IMR-90 (cell line): ENCODE measurements at regions not wholly inside any gene's neighbourhood (a gene's known extent, or its start where the extent isn't known, plus 50 kb on each side); places are given as distances from the start of the nearest gene placed in this dataset.

Source experiments
- ATAC-seq: fragments of 200-7000 bp; cut with Tn5 transposase; 2 replicates; pipeline ENCODE4 v1.9.1; 2020; ENCODE audit warnings: low read depth, mild to moderate bottlenecking, moderate library complexity
- BruUV-seq: library from RNA; stranded (reverse); fragments of 400-500 nt; replicated peaks from 2 replicates; lab custom pipeline; 2021; lab: Mats Ljungman, UMichigan
- CTCF ChIA-PET: fragments of 300-600 bp; formaldehyde crosslinking; extraction: SDS; loops from one replicate; lab custom pipeline; 2021; ENCODE audit warnings: antibody characterized with exemption; lab: Yijun Ruan, JAX
- POLR2A ChIA-PET: fragments of 300-600 bp; sonication (Branson Sonifier 250); formaldehyde crosslinking; loops from one replicate; lab custom pipeline; 2022; ENCODE audit warnings: antibody characterized with exemption; ENCODE audit not compliant: unreplicated experiment; lab: Charles Lee
- DNase-seq: peaks from one replicate; pipeline ENCODE4 v3.0.0; 2013
- H2AFZ ChIP-seq: replicated peaks from 2 replicates; pipeline ENCODE3; 2013; ENCODE audit warnings: low read length, mild to moderate bottlenecking; ENCODE audit not compliant: poor library complexity
- H2AK5ac ChIP-seq: 2 replicates; pipeline ENCODE4 v1.6.1; 2013; ENCODE audit warnings: low read depth, low read length, inconsistent platforms
- H2AK9ac ChIP-seq: replicated peaks from 2 replicates; pipeline ENCODE3; 2013; ENCODE audit warnings: mild to moderate bottlenecking, low read depth, low read length, moderate library complexity; ENCODE audit not compliant: poor library complexity
- H2BK120ac ChIP-seq: 2 replicates; pipeline ENCODE4 v1.6.1; 2013; ENCODE audit warnings: low read depth, low read length, inconsistent platforms
- H2BK15ac ChIP-seq: 3 replicates; pipeline ENCODE4 v1.6.1; 2013; ENCODE audit warnings: low read depth, low read length, inconsistent platforms
- H2BK20ac ChIP-seq: 2 replicates; pipeline ENCODE4 v1.6.1; 2013; ENCODE audit warnings: low read depth, mild to moderate bottlenecking, inconsistent platforms, low read length, moderate library complexity
- H2BK5ac ChIP-seq: 2 replicates; pipeline ENCODE4 v1.6.1; 2013; ENCODE audit warnings: mild to moderate bottlenecking, low read depth, low read length, inconsistent platforms; ENCODE audit not compliant: poor library complexity, severe bottlenecking
- H3K14ac ChIP-seq: replicated peaks from 2 replicates; pipeline ENCODE4 v1.6.1; 2013; ENCODE audit warnings: low read depth, low read length, inconsistent platforms
- H3K18ac ChIP-seq: 2 replicates; pipeline ENCODE4 v1.6.1; 2013; ENCODE audit warnings: low read depth, low read length, control low read depth
- H3K23ac ChIP-seq: 2 replicates; pipeline ENCODE4 v1.6.1; 2013; ENCODE audit warnings: low read depth, low read length, inconsistent platforms
- H3K27ac ChIP-seq: 2 replicates; pipeline ENCODE4 v1.5.1; 2013; ENCODE audit warnings: mild to moderate bottlenecking, control low read depth, low read length; ENCODE audit not compliant: insufficient read depth
- H3K27me3 ChIP-seq: 2 replicates; pipeline ENCODE4 v1.6.1; 2013; ENCODE audit warnings: low read length; ENCODE audit not compliant: control insufficient read depth, insufficient read depth
- H3K36me3 ChIP-seq: 2 replicates; pipeline ENCODE4 v1.6.1; 2013; ENCODE audit warnings: low read length, mixed read lengths; ENCODE audit not compliant: control insufficient read depth, insufficient read depth
- H3K4ac ChIP-seq: 2 replicates; pipeline ENCODE4 v1.6.1; 2013; ENCODE audit warnings: low read depth, low read length, inconsistent platforms
- H3K4me1 ChIP-seq: 2 replicates; pipeline ENCODE4 v1.6.1; 2013; ENCODE audit warnings: low read length, mixed read lengths; ENCODE audit not compliant: control insufficient read depth, insufficient read depth
- H3K4me2 ChIP-seq: 2 replicates; pipeline ENCODE4 v1.6.1; 2013; ENCODE audit warnings: low read depth, mild to moderate bottlenecking, control low read depth, low read length, moderate library complexity
- H3K4me3 ChIP-seq: 2 replicates; pipeline ENCODE4 v1.5.1; 2013; ENCODE audit warnings: low read depth, mild to moderate bottlenecking, control low read depth, low read length, moderate library complexity; ENCODE audit not compliant: insufficient read depth
- H3K56ac ChIP-seq: 2 replicates; pipeline ENCODE4 v1.6.1; 2013; ENCODE audit warnings: low read length, inconsistent platforms; ENCODE audit not compliant: insufficient read depth; ENCODE audit errors: extremely low read depth
- H3K79me1 ChIP-seq, 2 experiments: 2 replicates each; pipeline ENCODE4 v1.6.1; 2013; ENCODE audit warnings: low read length in 2 of 2, inconsistent platforms in 1 of 2, low read depth in 1 of 2
- H3K9ac ChIP-seq: 2 replicates; pipeline ENCODE4 v1.6.1; 2013; ENCODE audit warnings: low read depth, low read length, control low read depth
- H3K9me1 ChIP-seq: 2 replicates; pipeline ENCODE4 v1.6.1; 2013; ENCODE audit warnings: low read length, inconsistent platforms; ENCODE audit not compliant: insufficient read depth
- H3K9me3 ChIP-seq: 2 replicates; pipeline ENCODE4 v1.6.1; 2013; ENCODE audit warnings: low read length; ENCODE audit not compliant: control insufficient read depth, insufficient read depth
- H4K20me1 ChIP-seq: 2 replicates; pipeline ENCODE4 v1.6.1; 2013; ENCODE audit warnings: low read length, inconsistent platforms; ENCODE audit not compliant: insufficient read depth
- H4K5ac ChIP-seq: 2 replicates; pipeline ENCODE4 v1.6.1; 2013; ENCODE audit warnings: mild to moderate bottlenecking, low read depth, low read length, control low read depth
- H4K8ac ChIP-seq, 2 experiments: 2 replicates each; pipeline ENCODE4 v1.6.1; 2013; ENCODE audit warnings: low read depth in 2 of 2, low read length in 2 of 2, control low read depth in 1 of 2, inconsistent platforms in 1 of 2
- H4K91ac ChIP-seq: 2 replicates; pipeline ENCODE4 v1.6.1; 2013; ENCODE audit warnings: low read depth, low read length, inconsistent platforms; ENCODE audit not compliant: insufficient read depth
- BHLHE40 ChIP-seq: fragments of 150-350 bp; IDR thresholded peaks from 2 replicates; pipeline ENCODE4 v1.6.1; 2016; ENCODE audit warnings: mild to moderate bottlenecking, low read depth, low read length
- CEBPB ChIP-seq: IDR thresholded peaks from 2 replicates; pipeline ENCODE4 v1.6.1; 2012; ENCODE audit warnings: low read depth, low read length, improper control_type of control experiment
- CHD1 ChIP-seq: IDR thresholded peaks from 2 replicates; pipeline ENCODE4 v1.6.1; 2012; ENCODE audit warnings: low read depth, low read length, improper control_type of control experiment
- CTCF ChIP-seq: conservative IDR thresholded peaks from 2 replicates; pipeline ENCODE4 v1.5.1; 2012; ENCODE audit warnings: mild to moderate bottlenecking, low read depth, low read length, improper control_type of control experiment
- ELK1 ChIP-seq: fragments of 150-350 bp; IDR thresholded peaks from 2 replicates; pipeline ENCODE4 v1.6.1; 2016; ENCODE audit warnings: low read depth, mild to moderate bottlenecking, low read length, moderate library complexity, borderline replicate concordance
- FOS ChIP-seq: fragments of 150-350 bp; IDR thresholded peaks from 2 replicates; pipeline ENCODE4 v1.6.1; 2016; ENCODE audit warnings: low read depth, low read length
- MAFK ChIP-seq: IDR thresholded peaks from 2 replicates; pipeline ENCODE4 v1.6.1; 2012; ENCODE audit warnings: low read depth, low read length, improper control_type of control experiment
- MAZ ChIP-seq: IDR thresholded peaks from 2 replicates; pipeline ENCODE4 v1.6.1; 2012; ENCODE audit warnings: low read depth, mild to moderate bottlenecking, low read length, improper control_type of control experiment, moderate library complexity, borderline replicate concordance
- MXI1 ChIP-seq: IDR thresholded peaks from 2 replicates; pipeline ENCODE4 v1.6.1; 2012; ENCODE audit warnings: low read depth, mild to moderate bottlenecking, low read length, moderate library complexity, borderline replicate concordance
- RAD21 ChIP-seq: IDR thresholded peaks from 2 replicates; pipeline ENCODE4 v1.6.1; 2012; ENCODE audit warnings: low read length, improper control_type of control experiment
- SMC3 ChIP-seq: fragments of 150-350 bp; IDR thresholded peaks from 2 replicates; pipeline ENCODE4 v1.6.1; 2016; ENCODE audit warnings: low read depth, mild to moderate bottlenecking, antibody characterized with exemption, low read length, moderate library complexity
- USF2 ChIP-seq: fragments of 150-350 bp; IDR thresholded peaks from 2 replicates; pipeline ENCODE4 v1.6.1; 2017; ENCODE audit warnings: mild to moderate bottlenecking, antibody characterized with exemption, low read length, low read depth
- WGBS, 2 experiments: methylation state at CpG; one replicate each; pipeline versions ENCODE4 v1.1.5 to v1.1.7; 2013; ENCODE audit warnings: missing lambda C conversion rate in 2 of 2; ENCODE audit not compliant: insufficient read length in 1 of 2; ENCODE audit errors: extremely low coverage in 2 of 2; 5-methylcytosine and 5-hydroxymethylcytosine counted together
- dilution Hi-C: fragments of 300-500 bp; cut with HindIII; formaldehyde crosslinking; loops from one replicate; pipeline ENCODE4 v1.14.3; 2018; ENCODE audit warnings: low sequenced_read_pairs; ENCODE audit not compliant: unreplicated experiment
- in situ Hi-C: fragments of 300-500 bp; cut with MboI; formaldehyde crosslinking; loops from 3 replicates; pipeline ENCODE4 v1.14.3; 2019; ENCODE audit warnings: low sequenced_read_pairs, inconsistent platforms, mixed read lengths
- intact Hi-C: fragments of 100-400 bp; cut with micrococcal nuclease; formaldehyde crosslinking; loops from 2 replicates; pipeline ENCODE4 v1.10.0; 2022

GRCh38 chr9:3751125-3751758 lies 225.4 kb upstream of the RFX3 start:
- ATAC-seq (peak; percentile 53), DNase-seq (peak; percentile 10)
- no peak overlapping the region for H3K9ac ChIP-seq
- H3K4me2 ChIP-seq, result no peak overlapping the region
- H2BK120ac ChIP-seq, result no peak overlapping the region
- WGBS, 2 experiments, result no CpG with 5 or more reads among the region's 2 CpGs
- intact Hi-C loops, result no loop called here
- ChIA-PET CTCF (interaction anchor here (0.5 to 1.5 kb wide), 3 partner anchors 588 to 644 kb away, joined by 3 to 6 read pairs (median 4); no protein-coding TSS in a partner anchor), POLR2A (interaction anchor here (0.6 kb wide), 2 partner anchors 114 to 472 kb away, joined by 3 to 4 read pairs; no protein-coding TSS in a partner anchor)
- no peak overlapping the region for H2AK5ac ChIP-seq
- H3K9me3 ChIP-seq, result no peaks in the 10 kb centered on the region
- H3K18ac ChIP-seq, result peak overlapping the region; percentile 73; the same call in 1 of the 2 replicates
- H3K23ac ChIP-seq, result no peak overlapping the region
- no peaks in the 10 kb centered on the region for H3K27me3 ChIP-seq
- no TSS peak for BruUV-seq
- no peaks in the 10 kb centered on the region for H3K79me1 ChIP-seq
- H4K20me1 ChIP-seq, result no peaks in the 10 kb centered on the region
- no peak overlapping the region for H3K4me3 ChIP-seq
- H3K36me3 ChIP-seq, result no peaks in the 10 kb centered on the region
- H3K56ac ChIP-seq, result no peak overlapping the region
- in situ Hi-C loops, result no loop called here
- H2BK20ac ChIP-seq, result 0 out of 2 replicates have a peak overlapping the region, but pooled peaks have one; percentile 14
- no peak overlapping the region for H4K8ac ChIP-seq
- no peak overlapping the region for H2BK5ac ChIP-seq
- no peak overlapping the region for H4K91ac ChIP-seq
- no peak overlapping the region for H2AK9ac ChIP-seq
- dilution Hi-C loops, result no loop called here
- H3K9me1 ChIP-seq, result 0 out of 2 replicates have a peak, but pooled peaks cover 2% of the 10 kb centered on the region
- no peak for TF ChIP-seq CEBPB
- TF ChIP-seq MAFK, result no peak
- no peak for TF ChIP-seq FOS
- TF ChIP-seq SMC3, result no peak
- TF ChIP-seq MAZ, result no peak
- no peak for TF ChIP-seq MXI1
- no peak for TF ChIP-seq CHD1
- no peak for TF ChIP-seq ELK1
- no peak for TF ChIP-seq BHLHE40
- TF ChIP-seq RAD21, result no peak
- no peak for TF ChIP-seq USF2
- TF ChIP-seq CTCF, result no peak
- no peak overlapping the region for H2AFZ ChIP-seq
- no peak overlapping the region for H2BK15ac ChIP-seq
- peaks cover 6% of the 10 kb centered on the region for H3K4me1 ChIP-seq
- H4K5ac ChIP-seq, result no peak overlapping the region
- H3K27ac ChIP-seq, result no peak overlapping the region
- no peak overlapping the region for H3K4ac ChIP-seq
- peak overlapping the region; percentile 61 for H3K14ac ChIP-seq
